DMS53 (cell line): ENCODE measurements at regions not wholly inside any gene's neighbourhood (a gene's known extent, or its start where the extent isn't known, plus 50 kb on each side); places are given as distances from the start of the nearest gene placed in this dataset.

Experiments used
- DNase-seq: peaks from one replicate; lab custom pipeline; 2025; lab: John Stamatoyannopoulos, UW

DNA sequence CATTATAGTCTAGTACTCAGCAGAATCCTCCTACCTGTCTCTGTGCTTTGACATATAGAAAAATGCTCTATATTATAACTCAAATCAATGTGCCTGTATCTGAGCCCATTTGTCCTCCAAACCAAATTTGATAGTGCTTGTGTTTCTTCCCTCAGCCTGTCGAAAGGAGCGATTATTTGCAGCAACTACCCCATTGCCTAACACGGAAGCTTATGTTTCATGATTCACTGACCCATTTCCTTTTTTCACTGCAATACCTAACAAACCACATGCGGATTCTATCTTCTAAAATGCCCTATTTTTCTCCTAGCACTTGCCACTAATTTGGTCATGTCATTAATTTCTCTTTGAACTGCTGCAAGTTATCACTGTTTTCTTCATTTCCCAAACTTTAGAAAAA lies 1220.6 kb upstream of the CADM2 start:
- DNase-seq = no peak

- DNase-seq = no peak
These were observed 1218.3 kb upstream of the CADM2 start for GRCh38 chr3:83740504-83740903.

GRCh38 chr3:83765956-83766355 lies 1192.8 kb upstream of the CADM2 start:
- DNase-seq = no peak

DNA sequence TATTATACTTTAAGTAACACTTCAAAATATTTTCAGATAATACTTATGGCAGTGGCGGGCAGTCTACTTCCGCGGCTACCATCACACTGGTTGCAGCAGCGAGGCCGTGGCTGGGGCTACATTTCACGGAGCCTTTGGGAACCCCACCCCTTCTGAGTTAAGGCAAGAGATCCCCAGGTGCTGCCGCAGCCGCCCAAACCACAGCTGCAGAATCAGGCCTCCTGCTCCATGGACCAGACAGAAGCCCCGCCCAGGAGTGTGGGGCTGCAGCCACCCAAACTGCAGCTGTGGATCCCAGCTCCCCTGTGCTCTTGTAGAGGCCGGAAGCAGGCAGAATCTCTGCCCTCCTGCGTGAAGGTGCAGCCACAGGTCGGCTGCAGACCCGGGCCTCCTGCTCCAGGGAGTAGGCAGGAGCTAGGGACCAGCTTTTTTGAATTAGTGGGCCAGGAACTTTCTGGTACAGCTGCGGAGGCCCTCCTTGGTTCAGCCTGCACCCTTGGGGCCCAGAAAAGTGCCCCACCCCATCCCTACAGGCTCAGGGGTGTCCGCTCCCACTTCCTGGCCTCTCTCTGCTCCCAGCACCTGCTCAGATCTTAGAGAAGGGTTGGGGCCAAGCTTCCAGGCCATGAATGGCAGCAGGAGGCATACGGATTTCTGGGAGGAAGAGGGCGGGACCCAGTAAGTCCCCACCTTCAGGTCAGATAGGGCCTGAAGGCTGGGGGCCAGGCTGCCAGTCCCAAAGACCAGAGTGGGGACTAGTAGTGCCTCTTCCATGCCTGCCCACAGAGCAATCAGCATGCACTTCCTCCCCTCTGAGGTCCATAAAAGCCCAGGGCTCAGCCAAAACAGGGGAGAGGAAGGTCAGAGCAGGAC lies 1188.8 kb upstream of the CADM2 start:
- no peak for DNase-seq

DNA sequence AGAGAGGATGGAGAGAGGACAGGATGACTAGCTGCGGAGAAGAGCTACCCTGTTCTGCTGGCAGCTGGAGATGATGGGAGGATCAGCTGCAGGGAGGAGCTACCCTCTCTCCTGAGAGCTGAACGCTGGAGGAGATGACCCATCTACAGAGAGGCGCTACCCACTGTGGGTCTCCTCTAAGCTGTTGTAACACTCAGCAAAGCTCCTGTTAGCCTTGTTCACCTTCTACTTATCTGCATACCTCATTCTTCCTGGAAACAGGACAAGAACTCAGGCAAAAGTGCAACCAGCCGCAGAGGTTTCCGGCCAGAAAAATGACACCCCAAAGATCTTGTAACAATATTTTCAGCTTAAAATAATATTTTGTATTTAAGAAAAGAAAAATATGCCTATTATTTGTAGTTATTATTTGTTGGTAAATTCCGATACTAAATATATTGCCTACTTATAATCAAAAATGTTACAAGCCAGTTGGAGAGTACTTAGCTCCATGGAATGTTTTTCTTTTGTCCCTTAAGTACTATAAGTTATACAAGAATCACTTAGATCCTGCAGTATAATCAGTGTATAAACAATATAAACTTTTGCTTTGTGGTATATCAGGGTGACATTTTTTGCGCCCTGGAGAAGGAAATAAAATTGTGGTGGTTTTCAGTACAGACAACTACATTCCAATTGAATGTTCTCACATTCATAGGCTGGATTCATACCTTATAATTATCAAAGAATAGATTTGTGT lies 1188.0 kb upstream of the CADM2 start:
- no peak for DNase-seq

DNA sequence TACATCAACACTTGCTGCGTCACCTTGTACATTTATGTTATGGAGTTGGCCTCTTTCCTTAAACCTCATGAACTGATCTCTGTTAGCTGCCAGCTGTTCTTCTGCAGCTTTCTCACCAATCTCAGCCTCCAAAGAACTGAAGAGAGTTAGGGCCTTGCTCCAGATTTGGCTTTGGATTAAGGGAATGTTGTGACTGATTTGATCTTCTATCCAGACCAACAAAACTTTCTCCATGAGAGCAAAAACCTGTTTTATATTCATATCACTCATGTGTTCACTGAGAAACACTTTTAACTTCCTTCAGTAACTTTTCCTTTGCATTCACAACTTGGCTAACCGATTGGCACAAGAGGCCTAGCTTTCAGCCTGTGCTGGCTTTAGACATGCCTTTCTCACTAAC lies 1156.0 kb upstream of the CADM2 start:
- no peak for DNase-seq

DNA sequence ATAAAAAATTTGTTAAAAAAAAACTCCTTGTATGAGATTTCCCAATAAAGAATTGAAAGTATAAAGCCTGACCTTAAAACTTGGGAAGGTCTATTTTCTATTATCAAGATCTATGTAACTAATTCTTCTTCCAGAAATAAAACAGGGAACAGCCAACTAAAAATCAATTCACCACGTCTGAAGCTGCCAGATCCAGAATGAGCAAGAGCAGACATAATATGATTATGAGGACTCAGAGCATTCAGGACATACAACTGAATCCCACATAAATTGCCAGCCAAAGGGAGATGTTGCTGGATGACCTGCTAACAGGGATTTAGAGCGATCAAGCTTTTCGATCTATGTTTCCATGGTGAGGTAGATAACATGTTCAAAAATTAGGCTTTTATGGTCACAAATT lies 1151.3 kb upstream of the CADM2 start:
- DNase-seq = no peak

DNA sequence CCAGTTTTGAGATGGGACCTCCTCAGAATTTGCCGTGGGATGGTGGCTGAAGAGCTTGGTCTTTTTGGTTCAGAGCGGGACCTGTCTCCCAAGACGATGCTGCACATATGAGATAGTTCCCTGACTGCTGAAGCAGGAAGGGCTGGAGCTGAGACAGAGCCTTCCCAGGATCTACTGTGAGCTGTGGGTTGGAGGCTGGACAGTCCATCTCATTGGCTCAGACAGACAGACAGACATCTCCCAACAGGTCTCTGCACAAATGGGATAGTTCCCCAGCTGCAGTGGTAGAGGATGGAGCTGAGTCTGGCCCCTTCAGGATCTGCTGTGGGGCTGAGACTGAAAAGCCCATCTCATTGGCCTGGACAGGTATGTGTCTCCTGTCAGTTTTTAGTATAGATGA lies 1145.6 kb upstream of the CADM2 start:
- DNase-seq = no peak

DNA sequence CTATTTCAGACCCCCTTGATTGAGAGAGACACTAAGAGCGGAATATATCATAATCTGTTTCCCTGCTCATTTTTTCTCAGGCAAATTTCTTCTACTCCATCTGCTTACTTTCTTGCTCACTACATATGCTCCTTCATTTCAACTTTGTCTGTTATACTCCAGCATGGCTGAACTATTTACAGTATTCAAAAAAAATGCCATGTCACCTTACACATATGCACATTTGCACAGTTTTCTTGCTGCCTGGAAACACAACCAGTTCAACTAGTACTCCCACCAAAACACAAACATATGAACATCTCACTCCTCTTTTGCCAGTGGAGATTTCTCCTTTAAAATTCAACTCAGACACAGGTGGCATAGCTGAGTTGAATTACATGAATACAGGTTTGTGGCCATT lies 1142.1 kb upstream of the CADM2 start:
- DNase-seq = no peak

DNA sequence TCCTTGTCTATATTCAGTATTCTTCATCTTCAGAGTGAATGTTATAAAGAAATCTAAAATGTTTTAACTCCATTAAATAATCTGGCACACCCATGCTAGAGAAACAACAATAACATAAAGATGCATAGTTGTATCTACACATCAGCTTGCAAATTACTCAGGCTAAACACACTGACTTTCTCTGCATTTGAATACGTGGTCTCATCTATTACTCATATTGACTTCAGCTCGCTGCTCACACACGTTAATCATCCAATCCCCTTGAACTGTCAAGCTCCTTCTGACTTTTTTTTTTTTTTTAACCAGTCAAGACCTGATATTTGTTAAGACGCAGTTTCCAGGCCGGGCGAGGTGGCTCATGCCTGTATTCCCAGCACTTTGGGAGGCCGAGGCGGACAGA lies 1137.3 kb upstream of the CADM2 start:
- DNase-seq = no peak

DNA sequence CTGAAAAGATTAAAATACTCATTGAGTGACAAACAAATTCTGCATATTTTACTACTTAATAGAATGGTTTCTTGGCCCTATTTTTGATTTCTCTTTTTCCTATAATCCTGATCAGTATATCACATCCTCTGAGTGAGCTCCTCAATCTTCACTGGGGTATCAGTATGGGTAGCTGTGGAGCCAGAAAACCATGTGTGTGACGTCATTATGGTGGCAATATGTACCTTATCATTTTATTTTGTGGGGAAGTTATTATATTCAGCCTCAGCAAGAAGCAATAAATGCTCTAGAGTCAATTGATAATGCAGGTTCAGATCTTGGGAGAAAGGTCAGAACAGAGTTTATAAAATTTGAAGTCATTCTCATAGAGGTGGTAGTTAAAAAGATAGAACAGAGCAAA lies 1135.7 kb upstream of the CADM2 start:
- DNase-seq = no peak

- no peak for DNase-seq
These were observed 1123.7 kb upstream of the CADM2 start for GRCh38 chr3:83835040-83835439.

DNA sequence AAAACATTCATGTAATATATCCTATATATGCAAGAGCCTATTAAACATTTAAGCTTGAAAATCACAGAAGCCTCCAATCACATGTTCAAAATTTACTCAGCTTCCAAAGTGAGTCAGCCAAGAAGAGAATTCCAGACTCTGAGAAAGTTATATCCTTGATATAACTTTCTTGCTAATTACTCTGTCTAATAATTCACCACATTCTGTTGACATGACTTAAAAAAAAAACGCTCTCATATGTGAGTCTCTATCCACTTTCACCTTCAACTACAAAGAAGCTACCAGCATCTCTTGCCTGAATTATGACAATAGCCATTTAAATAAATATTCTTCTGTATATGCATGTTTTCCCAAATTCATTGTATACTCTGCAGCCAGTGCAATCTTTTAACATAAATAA lies 1116.3 kb upstream of the CADM2 start:
- DNase-seq = no peak

DNA sequence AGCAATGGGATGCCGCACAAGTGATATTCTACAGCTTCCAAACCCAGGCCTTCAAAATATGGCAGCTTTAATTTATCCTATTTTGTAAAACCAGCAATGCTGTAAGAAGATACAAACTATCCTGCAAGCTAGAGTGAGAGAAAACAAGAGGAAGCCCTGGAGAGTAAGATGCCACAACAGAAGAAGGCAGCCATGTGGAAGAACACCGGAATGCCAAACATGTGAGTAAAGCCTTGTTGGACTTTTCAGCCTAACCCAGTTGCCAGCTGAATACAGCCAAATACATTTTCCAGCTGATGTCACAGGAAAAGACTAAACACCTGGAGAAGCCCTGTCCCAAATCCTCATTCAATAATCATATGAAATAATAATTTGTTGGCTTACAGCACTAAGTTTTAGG lies 1115.1 kb upstream of the CADM2 start:
- no peak for DNase-seq

DNA sequence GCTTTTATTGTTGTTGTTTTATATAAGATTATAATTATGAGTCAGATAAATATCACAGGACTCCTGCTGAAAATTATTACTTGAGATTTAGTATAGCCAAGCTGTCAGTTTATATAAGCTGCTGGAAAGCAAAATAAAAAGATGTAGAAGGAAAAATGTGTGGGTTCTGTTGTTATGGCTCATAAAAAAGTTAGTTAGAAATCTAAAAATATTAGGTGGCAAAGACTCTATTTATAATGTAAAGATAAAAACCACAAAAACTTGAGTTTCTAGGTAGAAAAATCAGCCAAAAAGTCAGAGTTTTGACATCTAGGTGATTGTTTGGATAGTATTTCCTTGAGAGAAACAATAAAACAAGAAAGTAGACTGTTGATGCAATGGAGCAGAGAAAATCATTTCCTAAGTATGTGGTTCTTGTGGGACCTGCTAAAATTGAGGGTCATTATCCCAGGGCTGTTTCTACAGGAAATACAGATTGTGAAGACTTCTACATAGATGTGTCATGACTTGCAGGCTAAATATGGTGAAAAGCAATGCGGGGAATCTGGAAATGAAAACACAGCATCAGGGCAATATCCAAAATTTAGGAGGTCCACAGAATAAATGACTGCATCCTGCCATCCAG lies 1109.6 kb upstream of the CADM2 start:
- no peak for DNase-seq

DNA sequence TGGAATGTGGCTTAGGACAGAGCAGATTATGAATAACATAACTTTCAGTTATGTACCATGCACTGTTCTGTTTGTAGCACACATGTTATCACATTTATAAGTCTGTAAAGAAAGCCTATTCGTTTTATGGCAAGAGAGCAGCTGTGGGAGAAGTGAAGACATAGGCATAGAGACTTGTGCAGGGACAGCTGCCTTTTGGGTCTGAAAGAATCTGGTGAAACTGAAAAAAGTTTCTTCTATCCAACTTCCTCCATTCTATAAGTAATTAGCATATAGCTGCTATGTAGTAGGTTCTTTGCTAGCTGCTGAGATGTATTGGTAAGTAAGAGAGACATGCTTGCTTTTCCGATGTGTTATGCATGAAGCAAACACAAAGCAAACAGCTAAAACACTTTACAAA lies 1095.4 kb upstream of the CADM2 start:
- DNase-seq = no peak

DNA sequence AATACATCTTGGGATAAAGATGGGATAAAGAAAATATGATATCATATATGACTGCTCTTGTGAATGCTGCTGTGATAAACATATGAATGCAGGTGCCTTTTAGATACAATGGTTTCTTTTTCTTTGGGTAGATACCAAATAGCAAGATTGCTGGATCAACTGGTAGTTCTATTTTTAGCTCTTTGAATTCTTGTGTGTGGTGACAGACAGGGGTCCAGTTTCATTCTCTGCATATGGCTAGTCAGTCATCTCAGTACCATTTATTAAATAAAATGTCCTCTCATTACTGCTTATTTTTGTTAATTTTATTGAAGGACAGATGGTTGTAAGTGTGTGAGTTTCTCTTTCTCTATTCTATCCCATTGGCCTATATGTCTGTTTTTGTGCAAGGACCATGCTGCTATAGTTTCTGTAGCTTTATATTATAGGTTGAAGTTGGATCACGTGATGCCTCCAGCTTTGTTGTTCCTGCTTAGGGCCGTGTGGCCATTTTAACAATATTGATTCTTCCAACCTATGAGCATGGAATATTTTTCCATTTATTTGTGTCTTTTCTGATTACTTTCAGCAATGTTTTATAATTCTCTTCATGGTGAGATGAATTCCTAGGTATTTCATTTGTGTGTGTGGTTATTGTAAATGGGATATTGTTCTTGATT lies 1089.8 kb upstream of the CADM2 start:
- no peak for DNase-seq

DNA sequence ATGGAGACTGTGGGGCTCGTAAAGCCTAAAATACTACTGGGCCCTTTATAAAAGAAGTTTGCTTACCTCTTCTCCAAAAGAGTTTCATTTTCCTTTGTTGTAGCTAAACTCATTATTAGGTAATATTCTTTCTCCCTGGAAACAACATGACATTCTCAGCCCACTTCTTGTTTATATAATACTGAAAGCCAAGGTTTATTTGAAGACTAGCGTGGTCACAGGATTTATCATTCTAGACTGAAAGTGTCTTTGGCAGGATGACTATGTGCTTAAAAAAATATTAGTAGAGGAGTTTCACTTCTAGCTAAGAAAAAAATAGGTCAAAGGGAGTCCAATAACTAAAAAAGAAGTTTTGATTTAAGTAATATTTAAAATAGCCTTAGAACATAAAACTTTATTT lies 1085.2 kb upstream of the CADM2 start:
- DNase-seq = no peak

GRCh38 chr3:83877910-83878309 lies 1080.9 kb upstream of the CADM2 start:
- no peak for DNase-seq

- no peak for DNase-seq
These were observed 1076.1 kb upstream of the CADM2 start for GRCh38 chr3:83882701-83883100.

GRCh38 chr3:83890039-83890762 lies 1068.6 kb upstream of the CADM2 start:
- DNase-seq = no peak

- no peak for DNase-seq
These were observed 1068.0 kb upstream of the CADM2 start for GRCh38 chr3:83890763-83891135.
